Immature natural killer cell (primary cell): ENCODE measurements at regions not wholly inside any gene's neighbourhood (a gene's known extent, or its start where the extent isn't known, plus 50 kb on each side); places are given as distances from the start of the nearest gene placed in this dataset.
A peak's percentile ranks its signal among the peaks of the same experiment; 100 is the strongest.

ENCODE experiments used
- DNase-seq, 3 donors: peaks; one replicate each; pipeline ENCODE4 v3.0.0; 2022; ENCODE audit warnings: mixed read lengths in 1 of 3
- H3K27ac Mint-ChIP-seq, 6 donors: one replicate each; pipeline ENCODE4 v1.8.0; 2020; ENCODE audit warnings: mixed read lengths in 6 of 6, mild to moderate bottlenecking in 5 of 6, inconsistent platforms in 4 of 6, moderate library complexity in 3 of 6
- H3K27me3 Mint-ChIP-seq, 3 donors: one replicate each; pipeline ENCODE4 v1.8.0; 2020 to 2021; ENCODE audit warnings: low read depth in 3 of 3, mild to moderate bottlenecking in 3 of 3, mixed read lengths in 3 of 3, moderate library complexity in 3 of 3, inconsistent platforms in 1 of 3
- H3K36me3 Mint-ChIP-seq, 3 donors: one replicate each; pipeline ENCODE4 v1.8.0; 2020; ENCODE audit warnings: mixed read lengths in 3 of 3, inconsistent platforms in 2 of 3, mild to moderate bottlenecking in 2 of 3
- H3K4me1 Mint-ChIP-seq, 2 donors: one replicate each; pipeline ENCODE4 v1.8.0; 2020; ENCODE audit warnings: inconsistent platforms in 2 of 2, mild to moderate bottlenecking in 2 of 2, mixed read lengths in 2 of 2, moderate library complexity in 1 of 2
- H3K4me3 Mint-ChIP-seq, 5 donors: one replicate each; pipeline ENCODE4 v1.8.0; 2020; ENCODE audit warnings: mild to moderate bottlenecking in 5 of 5, mixed read lengths in 5 of 5, inconsistent platforms in 3 of 5, moderate library complexity in 3 of 5
- H3K9me3 Mint-ChIP-seq, 6 donors: one replicate each; pipeline ENCODE4 v1.8.0; 2020; ENCODE audit warnings: mild to moderate bottlenecking in 6 of 6, mixed read lengths in 6 of 6, inconsistent platforms in 4 of 6, moderate library complexity in 3 of 6

GRCh38 chr17:73976147-73976546, 227.3 kb upstream of the RPL38 start:
- Mint-ChIP-seq H3K36me3 (no peaks in the 10 kb centered on the region), H3K9me3 (peaks cover 0 to 3% (median 0%) of the 10 kb centered on the region in 6 donors), H3K4me3 (no peak overlapping the region), H3K4me1 (no peaks in the 10 kb centered on the region), H3K27me3 (peaks cover 5 to 13% (median 7%) of the 10 kb centered on the region in 3 donors), H3K27ac (no peak overlapping the region)
- DNase-seq: no peak

- Mint-ChIP-seq H3K4me3 (no peak overlapping the region), H3K27me3 (peaks cover 5 to 11% (median 7%) of the 10 kb centered on the region in 3 donors), H3K27ac (no peak overlapping the region), H3K9me3 (peaks cover 0 to 3% (median 0%) of the 10 kb centered on the region in 6 donors), H3K36me3 (no peaks in the 10 kb centered on the region), H3K4me1 (no peaks in the 10 kb centered on the region)
- no peak for DNase-seq
Measured at GRCh38 chr17:73976676-73977521, 226.6 kb upstream of the RPL38 start.

DNA sequence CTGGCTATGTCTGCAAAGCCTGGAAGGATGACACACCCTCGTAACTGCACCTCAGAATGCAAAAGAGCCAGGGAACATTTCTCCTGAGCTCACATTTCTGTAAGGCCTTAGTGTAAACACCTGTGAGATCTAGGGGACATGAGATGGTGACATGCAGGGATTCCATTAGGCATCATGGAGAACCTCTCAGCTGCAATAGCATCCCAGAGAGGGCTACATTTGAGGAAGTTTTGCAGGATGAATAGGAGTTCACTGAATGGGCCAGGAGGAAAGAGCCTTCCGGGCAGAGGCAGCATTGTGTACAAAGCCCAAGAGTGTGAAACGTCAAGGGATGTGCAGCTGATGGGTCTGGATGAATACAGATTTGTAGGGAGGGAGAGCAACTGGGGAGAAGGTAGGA, 223.0 kb upstream of the RPL38 start:
- Mint-ChIP-seq H3K36me3 (no peaks in the 10 kb centered on the region), H3K9me3 (peaks cover 0 to 1% (median 0%) of the 10 kb centered on the region in 6 donors), H3K27ac (no peak overlapping the region)

DNA sequence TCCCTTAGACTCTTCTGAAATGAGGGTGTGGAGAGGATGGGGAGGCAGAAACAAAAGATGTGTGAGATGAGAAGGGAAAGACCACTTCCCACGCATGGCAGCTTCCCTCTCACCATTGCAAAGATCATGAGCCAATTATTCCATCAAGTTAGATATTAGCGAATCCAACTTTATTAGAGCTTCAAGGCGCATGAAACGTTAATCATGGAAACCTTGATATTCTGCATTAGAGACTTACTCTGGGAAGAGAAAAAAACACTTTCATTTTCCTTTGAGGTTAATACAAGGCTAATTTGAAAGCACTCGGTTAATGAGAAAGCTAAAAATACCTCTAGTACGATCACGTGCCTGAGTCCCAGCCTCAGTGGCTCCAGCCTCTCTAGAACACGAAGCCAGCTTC, 220.6 kb upstream of the RPL38 start:
- Mint-ChIP-seq H3K27ac (peak overlapping the region in 1 of 6 donors; percentile 55), H3K9me3 (peaks cover 0 to 1% (median 0%) of the 10 kb centered on the region in 6 donors), H3K4me1 (peaks cover 13 to 15% of the 10 kb centered on the region in 2 donors), H3K36me3 (no peaks in the 10 kb centered on the region), H3K4me3 (no peak overlapping the region), H3K27me3 (peaks cover 3 to 6% (median 4%) of the 10 kb centered on the region in 3 donors)
- no peak for DNase-seq

More for the DNA sequence above, 223.0 kb upstream of the RPL38 start:
- Mint-ChIP-seq H3K4me3 (no peak overlapping the region), H3K27me3 (peaks cover 4 to 11% (median 4%) of the 10 kb centered on the region in 3 donors), H3K4me1 (peaks cover 13 to 15% of the 10 kb centered on the region in 2 donors)
- no peak for DNase-seq

DNA sequence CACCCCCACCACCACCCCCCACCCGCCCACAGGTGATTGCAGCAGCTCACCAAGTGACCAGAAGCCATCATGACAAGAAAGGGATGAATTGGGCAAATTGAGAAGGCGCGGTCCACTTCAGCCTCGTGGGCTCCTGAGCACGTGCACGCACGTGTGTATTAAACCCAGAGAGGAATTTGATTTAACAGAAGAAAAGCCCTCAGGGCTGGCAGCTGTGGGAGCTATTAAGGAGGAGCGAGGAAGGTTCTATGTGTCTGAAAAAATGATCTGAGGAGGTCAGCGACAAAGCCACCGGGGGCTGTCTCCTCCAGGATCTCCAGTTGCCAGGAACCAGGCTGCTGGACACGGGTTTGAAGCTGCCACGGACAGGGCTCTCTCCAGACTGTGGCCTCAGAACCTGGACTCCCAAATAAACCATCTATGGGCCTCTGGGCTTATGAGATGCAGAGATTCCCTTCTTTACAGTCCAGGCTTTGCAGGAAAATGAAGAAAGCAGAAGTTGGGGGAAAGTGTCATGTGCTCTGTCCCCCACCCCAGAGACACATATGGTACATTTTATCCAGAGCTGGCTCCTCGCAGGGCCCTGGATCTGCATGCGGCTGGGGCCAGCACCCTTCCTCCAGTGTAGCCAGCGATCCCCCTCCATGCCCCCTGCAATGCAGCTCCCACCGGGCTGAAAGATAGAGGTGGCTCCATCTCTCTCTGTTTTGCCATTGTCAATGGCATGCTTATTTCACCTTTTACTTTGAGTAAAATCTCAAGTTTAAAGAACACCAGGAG, 219.7 kb upstream of the RPL38 start:
- Mint-ChIP-seq H3K36me3 (no peaks in the 10 kb centered on the region), H3K4me1 (peaks cover 13 to 15% of the 10 kb centered on the region in 2 donors), H3K27me3 (peaks cover 1 to 6% (median 1%) of the 10 kb centered on the region in 3 donors), H3K4me3 (peak overlapping the region in 1 of 5 donors; percentile 23), H3K9me3 (peaks cover 0 to 1% (median 0%) of the 10 kb centered on the region in 6 donors), H3K27ac (no peak overlapping the region)
- no peak for DNase-seq

GRCh38 chr17:73984941-73985340, 218.5 kb upstream of the RPL38 start:
- Mint-ChIP-seq H3K4me3 (peak overlapping the region; percentile 5 to 74 (median 40)), H3K27ac (peak overlapping the region in 2 of 6 donors; percentile 27 to 46), H3K4me1 (peaks cover 13 to 15% of the 10 kb centered on the region in 2 donors), H3K9me3 (peaks cover 0 to 1% (median 0%) of the 10 kb centered on the region in 6 donors), H3K27me3 (peaks cover 1 to 3% (median 3%) of the 10 kb centered on the region in 3 donors), H3K36me3 (no peaks in the 10 kb centered on the region)
- DNase-seq: no peak

- Mint-ChIP-seq H3K27ac (no peak overlapping the region), H3K27me3 (peaks cover 0 to 2% (median 1%) of the 10 kb centered on the region in 3 donors), H3K36me3 (no peaks in the 10 kb centered on the region), H3K4me1 (peaks cover 13 to 15% of the 10 kb centered on the region in 2 donors), H3K4me3 (no peak overlapping the region), H3K9me3 (peaks cover 0 to 1% (median 0%) of the 10 kb centered on the region in 6 donors)
- no peak for DNase-seq
Measured at GRCh38 chr17:73985466-73986015, 217.9 kb upstream of the RPL38 start.

GRCh38 chr17:73986641-73987177, 216.8 kb upstream of the RPL38 start:
- Mint-ChIP-seq H3K36me3 (no peaks in the 10 kb centered on the region), H3K9me3 (peaks cover 0 to 1% (median 0%) of the 10 kb centered on the region in 6 donors), H3K4me3 (no peak overlapping the region), H3K27ac (no peak overlapping the region), H3K4me1 (peaks cover 13 to 15% of the 10 kb centered on the region in 2 donors), H3K27me3 (peaks cover 0 to 1% (median 0%) of the 10 kb centered on the region in 3 donors)
- no peak for DNase-seq

DNA sequence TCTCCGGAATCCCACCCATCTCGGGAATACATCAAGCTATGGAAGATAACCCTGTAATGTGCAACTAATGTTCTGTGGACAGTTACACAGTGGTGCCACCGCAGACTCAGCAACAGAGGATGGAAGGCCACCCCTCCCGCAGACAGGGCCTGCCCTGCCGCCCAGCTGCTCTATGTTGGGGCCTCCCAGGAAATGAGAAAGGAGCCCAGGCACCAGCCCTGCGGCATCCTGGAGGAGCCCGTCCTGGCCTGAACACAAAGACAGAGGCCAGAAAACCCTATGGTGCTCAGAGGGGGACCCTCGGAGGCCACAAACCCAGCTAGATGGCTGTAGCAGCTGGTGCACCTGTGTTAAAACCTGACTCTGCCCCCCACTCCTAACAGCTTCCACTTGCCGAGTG, 216.1 kb upstream of the RPL38 start:
- no peaks in the 10 kb centered on the region for H3K36me3 Mint-ChIP-seq
- H3K4me1 Mint-ChIP-seq: peaks cover 13 to 15% of the 10 kb centered on the region in 2 donors
- H3K4me3 Mint-ChIP-seq: no peak overlapping the region
- peaks cover 0 to 1% (median 0%) of the 10 kb centered on the region in 3 donors for H3K27me3 Mint-ChIP-seq
- no peak overlapping the region for H3K27ac Mint-ChIP-seq
- DNase-seq: no peak
- H3K9me3 Mint-ChIP-seq: peaks cover 0 to 1% (median 0%) of the 10 kb centered on the region in 6 donors

DNA sequence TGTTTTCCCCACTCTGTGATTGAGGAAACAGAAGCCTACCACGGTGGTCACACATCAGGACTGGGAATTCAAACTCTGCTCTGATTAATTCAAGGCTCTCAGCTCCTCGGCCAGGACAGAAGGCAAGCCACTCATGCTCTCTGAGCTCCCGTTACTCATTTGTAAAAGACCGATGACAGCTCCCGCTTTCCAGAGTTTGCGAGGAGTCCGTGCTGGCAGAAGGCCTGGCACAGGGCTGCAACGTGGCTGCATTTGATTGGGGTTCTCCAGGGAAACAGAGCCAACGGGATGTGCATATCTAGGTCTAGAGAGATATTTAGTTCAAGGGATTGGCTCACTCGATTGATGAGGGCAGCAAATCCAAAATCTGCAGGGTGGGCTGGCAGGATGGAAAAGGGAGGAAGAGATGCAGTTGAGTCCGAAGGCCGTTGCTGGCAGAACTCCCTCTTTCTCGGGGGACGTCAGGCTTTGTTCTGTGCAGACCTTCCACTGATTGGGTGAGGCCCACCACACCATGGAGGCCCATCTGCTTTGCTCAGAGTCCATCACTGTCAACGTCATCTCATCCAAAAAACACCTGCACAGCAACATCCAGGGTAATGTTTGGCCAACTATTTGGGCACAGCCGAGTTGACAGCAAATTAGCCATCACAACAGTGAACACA, 215.5 kb upstream of the RPL38 start:
- no peak overlapping the region for H3K27ac Mint-ChIP-seq
- H3K36me3 Mint-ChIP-seq: no peaks in the 10 kb centered on the region
- peaks cover 0 to 1% (median 0%) of the 10 kb centered on the region in 3 donors for H3K27me3 Mint-ChIP-seq
- peaks cover 0 to 1% (median 0%) of the 10 kb centered on the region in 6 donors for H3K9me3 Mint-ChIP-seq
- no peak overlapping the region for H3K4me3 Mint-ChIP-seq
- no peak for DNase-seq
- H3K4me1 Mint-ChIP-seq: peaks cover 10 to 12% of the 10 kb centered on the region in 2 donors

DNA sequence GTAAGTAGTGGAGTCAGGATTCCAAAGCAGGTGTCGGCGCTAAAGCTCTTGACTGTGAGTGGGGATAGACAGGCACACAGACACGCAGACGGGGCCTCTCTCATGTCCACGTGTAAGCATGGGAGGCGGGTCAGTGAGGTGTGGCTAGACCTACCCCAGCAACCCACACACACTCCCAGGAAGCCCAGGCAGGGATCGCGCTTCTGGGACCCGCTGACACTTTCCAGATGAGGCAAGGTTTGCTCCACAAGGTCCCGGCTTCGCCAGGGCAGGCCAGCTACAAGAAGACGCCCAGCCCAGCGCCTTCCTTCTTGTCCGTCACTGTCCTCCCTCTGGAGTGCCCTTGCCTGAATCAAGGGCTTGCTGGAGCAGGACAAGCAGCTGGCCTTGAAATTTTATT, 213.8 kb upstream of the RPL38 start:
- H3K27ac Mint-ChIP-seq: no peak overlapping the region
- no peaks in the 10 kb centered on the region for H3K36me3 Mint-ChIP-seq
- H3K9me3 Mint-ChIP-seq: no peaks in the 10 kb centered on the region
- H3K27me3 Mint-ChIP-seq: peaks cover 0 to 1% (median 0%) of the 10 kb centered on the region in 3 donors
- no peak overlapping the region for H3K4me3 Mint-ChIP-seq
- H3K4me1 Mint-ChIP-seq: peaks cover 5 to 7% of the 10 kb centered on the region in 2 donors
- DNase-seq: no peak

DNA sequence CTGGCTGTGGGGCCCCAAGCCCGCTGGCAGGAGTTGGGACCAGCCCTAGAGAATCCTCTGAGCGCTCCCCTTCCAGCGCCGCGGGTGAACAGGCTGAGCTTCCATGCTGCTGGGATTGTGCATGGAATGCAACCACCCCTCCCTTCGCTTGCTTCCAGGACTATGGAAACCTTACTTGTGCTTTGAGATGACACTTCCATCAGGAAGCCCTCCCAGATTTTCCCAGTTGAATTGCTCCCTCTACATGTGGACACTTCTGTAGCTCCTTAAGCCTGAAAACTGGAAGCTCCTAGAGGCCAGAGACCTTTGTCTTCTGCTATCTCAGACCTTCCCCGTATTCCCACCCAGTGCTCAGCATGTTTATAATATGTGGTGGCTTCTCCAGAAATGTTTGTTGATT, 213.2 kb upstream of the RPL38 start:
- H3K27ac Mint-ChIP-seq: no peak overlapping the region
- H3K27me3 Mint-ChIP-seq: peaks cover 0 to 1% (median 0%) of the 10 kb centered on the region in 3 donors
- H3K4me3 Mint-ChIP-seq: no peak overlapping the region
- no peaks in the 10 kb centered on the region for H3K9me3 Mint-ChIP-seq
- H3K36me3 Mint-ChIP-seq: no peaks in the 10 kb centered on the region
- H3K4me1 Mint-ChIP-seq: peaks cover 0 to under 1% of the 10 kb centered on the region in 2 donors
- no peak for DNase-seq

DNA sequence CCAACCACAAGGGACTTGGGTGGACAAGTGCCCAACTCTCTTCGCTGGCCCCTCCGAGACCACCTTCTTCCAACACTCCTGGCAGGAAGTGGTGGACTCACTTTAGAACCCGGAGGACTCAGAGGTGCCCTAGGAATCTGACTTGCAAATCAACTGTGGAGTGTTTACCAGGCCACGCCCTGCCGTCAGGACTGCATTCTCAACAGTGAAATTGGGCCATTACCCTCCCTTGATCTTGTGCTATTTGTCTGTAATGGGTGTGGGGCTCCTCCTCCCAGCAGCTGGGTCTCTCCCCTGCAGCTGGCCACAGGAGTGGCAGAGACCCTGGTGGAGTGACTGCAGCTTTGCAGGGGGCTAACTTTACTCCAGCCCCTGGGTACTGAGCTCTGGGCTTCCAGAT, 212.2 kb upstream of the RPL38 start:
- H3K27ac Mint-ChIP-seq: no peak overlapping the region
- H3K36me3 Mint-ChIP-seq: no peaks in the 10 kb centered on the region
- H3K9me3 Mint-ChIP-seq: no peaks in the 10 kb centered on the region
- no peaks in the 10 kb centered on the region for H3K4me1 Mint-ChIP-seq
- no peak overlapping the region for H3K4me3 Mint-ChIP-seq
- no peak for DNase-seq
- H3K27me3 Mint-ChIP-seq: peaks cover 0 to 1% (median 0%) of the 10 kb centered on the region in 3 donors
